Esophagus muscularis mucosa (tissue), 4 donors: ENCODE measurements at regions not wholly inside any gene's neighbourhood (a gene's known extent, or its start where the extent isn't known, plus 50 kb on each side); places are given as distances from the start of the nearest gene placed in this dataset.

Source experiments
- DNase-seq: peaks from one replicate; pipeline ENCODE4 v3.0.0-alpha.2; 2017; ENCODE audit errors: extremely low spot score
- H3K27ac ChIP-seq, 4 donors: fragments of 200-600 bp; sonication (generic); replicated peaks in 1 of 4; 1 replicate in 3 of 4; 2 replicates in 1 of 4; pipeline ENCODE4 v1.5.1; 2016 to 2019; ENCODE audit warnings: mild to moderate bottlenecking in 1 of 4
- H3K27me3 ChIP-seq, 4 donors: fragments of 200-600 bp; sonication (generic); one replicate each; pipeline versions ENCODE4 v1.5.1 to v1.6.0; 2016 to 2019
- H3K36me3 ChIP-seq, 4 donors: fragments of 200-600 bp; sonication (generic); one replicate each; pipeline ENCODE4 v1.5.1; 2016 to 2019
- H3K4me1 ChIP-seq, 4 donors: fragments of 200-600 bp; sonication (generic); one replicate each; pipeline ENCODE4 v1.5.1; 2016 to 2019
- H3K4me3 ChIP-seq, 4 donors: fragments of 200-600 bp; sonication (generic); 1 replicate in 2 of 4; 2 replicates in 2 of 4; pipeline ENCODE4 v1.5.1; 2016 to 2019; ENCODE audit warnings: mild to moderate bottlenecking in 4 of 4, moderate library complexity in 1 of 4
- H3K9me3 ChIP-seq, 4 donors: fragments of 200-600 bp; sonication (generic); 1 replicate in 3 of 4; 2 replicates in 1 of 4; pipeline ENCODE4 v1.5.1; 2016 to 2019
- EP300 ChIP-seq: sonication (generic); formaldehyde crosslinking; IDR thresholded peaks from one replicate; pipeline ENCODE4 v1.6.1; 2017; ENCODE audit warnings: antibody characterized with exemption
- POLR2A ChIP-seq: fragments of 450-650 bp; IDR thresholded peaks from one replicate; pipeline ENCODE4 v1.6.1; 2017; ENCODE audit warnings: antibody characterized with exemption, moderate library complexity, mild to moderate bottlenecking, low read depth
- POLR2AphosphoS5 ChIP-seq, 2 donors: sonication (generic); formaldehyde crosslinking; IDR thresholded peaks; one replicate each; pipeline ENCODE4 v1.6.1; 2017; ENCODE audit warnings: antibody characterized with exemption in 2 of 2
- WGBS: methylation state at CpG from one replicate; pipeline ENCODE4 v1.1.5; 2018; 5-methylcytosine and 5-hydroxymethylcytosine counted together
- intact Hi-C: fragments of 100-400 bp; cut with DNase I; formaldehyde crosslinking; loops from one replicate; pipeline ENCODE4 v1.15.1; 2023
- TF ChIP-seq, protein P1 (sequence below), 3 experiments: fragments of 200-600 bp in 2 of 3; fragments of 450-650 bp in 1 of 3; sonication (generic) in 2 of 3; IDR thresholded peaks; one replicate each; pipeline ENCODE4 v1.5.1; 2017 to 2019; ENCODE audit warnings: antibody characterized with exemption in 3 of 3, mild to moderate bottlenecking in 2 of 3, moderate library complexity in 1 of 3

DNA sequence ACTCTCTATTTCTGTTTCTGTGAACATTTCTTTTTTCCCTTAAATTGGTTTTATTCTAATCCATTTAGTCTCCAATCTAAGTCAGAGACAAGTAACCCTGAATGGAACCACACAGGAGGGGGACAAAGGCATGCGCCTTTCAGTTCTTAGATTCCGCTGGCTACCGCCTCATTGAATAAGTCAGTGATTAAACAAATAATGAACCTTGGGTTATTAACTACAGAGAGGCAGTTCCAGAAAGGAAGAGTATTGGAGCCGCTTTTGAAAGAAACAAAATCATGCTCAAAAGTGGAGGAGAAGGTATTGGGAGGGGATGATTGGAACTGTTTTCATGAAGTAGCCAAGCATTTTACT, 459.8 kb upstream of the DAB1 start:
- intact Hi-C loops = no loop called here
- H3K36me3 ChIP-seq = no peaks in the 10 kb centered on the region
- H3K27me3 ChIP-seq = no peaks in the 10 kb centered on the region
- no peak for DNase-seq
- 97% methylated on average over 4 of the region's 4 CpGs for WGBS
- TF ChIP-seq, protein P1, sequence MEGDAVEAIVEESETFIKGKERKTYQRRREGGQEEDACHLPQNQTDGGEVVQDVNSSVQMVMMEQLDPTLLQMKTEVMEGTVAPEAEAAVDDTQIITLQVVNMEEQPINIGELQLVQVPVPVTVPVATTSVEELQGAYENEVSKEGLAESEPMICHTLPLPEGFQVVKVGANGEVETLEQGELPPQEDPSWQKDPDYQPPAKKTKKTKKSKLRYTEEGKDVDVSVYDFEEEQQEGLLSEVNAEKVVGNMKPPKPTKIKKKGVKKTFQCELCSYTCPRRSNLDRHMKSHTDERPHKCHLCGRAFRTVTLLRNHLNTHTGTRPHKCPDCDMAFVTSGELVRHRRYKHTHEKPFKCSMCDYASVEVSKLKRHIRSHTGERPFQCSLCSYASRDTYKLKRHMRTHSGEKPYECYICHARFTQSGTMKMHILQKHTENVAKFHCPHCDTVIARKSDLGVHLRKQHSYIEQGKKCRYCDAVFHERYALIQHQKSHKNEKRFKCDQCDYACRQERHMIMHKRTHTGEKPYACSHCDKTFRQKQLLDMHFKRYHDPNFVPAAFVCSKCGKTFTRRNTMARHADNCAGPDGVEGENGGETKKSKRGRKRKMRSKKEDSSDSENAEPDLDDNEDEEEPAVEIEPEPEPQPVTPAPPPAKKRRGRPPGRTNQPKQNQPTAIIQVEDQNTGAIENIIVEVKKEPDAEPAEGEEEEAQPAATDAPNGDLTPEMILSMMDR (IDR thresholded peaks at IDR 0.05) = no peak
- no peak for TF ChIP-seq EP300
- no peak for TF ChIP-seq POLR2AphosphoS5 (IDR thresholded peaks at IDR 0.05)
- no peak for TF ChIP-seq POLR2A
- H3K4me1 ChIP-seq = no peaks in the 10 kb centered on the region
- H3K4me3 ChIP-seq = no peak overlapping the region
- H3K9me3 ChIP-seq = no peaks in the 10 kb centered on the region
- no peak overlapping the region for H3K27ac ChIP-seq

DNA sequence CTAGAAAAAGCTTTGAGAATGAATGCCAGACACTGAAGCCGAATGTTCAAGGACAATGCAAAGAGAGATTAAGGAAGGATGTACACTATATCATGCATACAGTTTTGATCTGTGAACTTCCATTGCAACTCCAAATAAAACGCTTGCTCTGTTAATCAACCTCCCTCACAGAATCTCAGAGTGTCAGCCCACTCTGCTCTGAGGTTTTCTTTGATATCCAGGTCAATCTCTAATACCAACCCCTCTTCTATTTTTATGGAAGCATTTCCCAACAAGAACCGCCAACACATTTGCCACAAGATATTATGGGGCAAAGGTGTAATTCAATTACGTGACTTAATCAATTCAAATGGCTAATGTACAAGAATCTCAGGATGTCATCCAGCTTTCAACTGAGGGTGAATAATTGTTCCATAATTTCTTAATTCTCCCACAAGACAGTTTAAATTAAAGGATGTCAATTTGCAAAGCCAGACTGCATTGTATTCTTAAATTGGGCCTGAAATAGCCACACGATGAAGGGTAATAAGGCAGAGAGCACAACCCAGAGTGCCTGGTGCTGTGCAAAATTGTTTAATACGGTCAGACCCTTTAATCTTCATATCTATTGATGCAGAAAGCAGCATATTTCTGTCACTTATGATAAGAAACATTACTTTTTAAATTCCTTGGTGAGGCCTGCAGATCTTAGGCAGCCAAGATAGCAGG, 459.2 kb upstream of the DAB1 start:
- no peaks in the 10 kb centered on the region for H3K36me3 ChIP-seq
- TF ChIP-seq, protein P1 (IDR thresholded peaks at IDR 0.05) = no peak
- TF ChIP-seq POLR2A (no peak), EP300 (no peak), POLR2AphosphoS5 (IDR thresholded peaks at IDR 0.05) (no peak)
- 90% methylated on average over 6 of the region's 6 CpGs for WGBS
- no peak for DNase-seq
- no peaks in the 10 kb centered on the region for H3K4me1 ChIP-seq
- no peaks in the 10 kb centered on the region for H3K27me3 ChIP-seq
- H3K4me3 ChIP-seq = no peak overlapping the region
- H3K9me3 ChIP-seq = no peaks in the 10 kb centered on the region
- intact Hi-C loops = no loop called here
- H3K27ac ChIP-seq = no peak overlapping the region

DNA sequence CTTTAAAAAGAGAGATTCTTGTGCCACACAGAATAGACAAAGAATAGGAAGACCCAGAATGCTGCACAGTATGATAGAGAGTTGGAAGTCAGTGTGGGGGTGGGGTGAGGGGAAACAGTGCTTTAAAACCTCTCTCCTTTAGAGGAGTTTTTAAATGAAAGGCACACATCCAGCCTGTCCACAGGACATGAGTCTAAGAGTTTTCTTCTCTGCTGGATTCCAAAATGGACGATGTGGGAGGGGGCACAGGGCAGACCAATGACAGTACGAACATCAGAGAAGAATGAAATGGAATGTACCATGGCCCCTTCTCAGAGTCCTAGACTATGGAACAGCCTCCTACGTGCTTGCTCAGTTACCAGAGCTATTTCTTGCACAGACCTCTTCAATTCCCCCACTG, 458.2 kb upstream of the DAB1 start:
- TF ChIP-seq POLR2AphosphoS5 (IDR thresholded peaks at IDR 0.05) (no peak), POLR2A (no peak), EP300 (no peak)
- TF ChIP-seq, protein P1 (IDR thresholded peaks at IDR 0.05) = no peak
- 81% methylated on average over 3 of the region's 3 CpGs for WGBS
- H3K27me3 ChIP-seq = no peaks in the 10 kb centered on the region
- no peak overlapping the region for H3K4me3 ChIP-seq
- H3K4me1 ChIP-seq = no peaks in the 10 kb centered on the region
- no peaks in the 10 kb centered on the region for H3K36me3 ChIP-seq
- H3K9me3 ChIP-seq = no peaks in the 10 kb centered on the region
- intact Hi-C loops = no loop called here
- DNase-seq = no peak
- H3K27ac ChIP-seq = no peak overlapping the region

DNA sequence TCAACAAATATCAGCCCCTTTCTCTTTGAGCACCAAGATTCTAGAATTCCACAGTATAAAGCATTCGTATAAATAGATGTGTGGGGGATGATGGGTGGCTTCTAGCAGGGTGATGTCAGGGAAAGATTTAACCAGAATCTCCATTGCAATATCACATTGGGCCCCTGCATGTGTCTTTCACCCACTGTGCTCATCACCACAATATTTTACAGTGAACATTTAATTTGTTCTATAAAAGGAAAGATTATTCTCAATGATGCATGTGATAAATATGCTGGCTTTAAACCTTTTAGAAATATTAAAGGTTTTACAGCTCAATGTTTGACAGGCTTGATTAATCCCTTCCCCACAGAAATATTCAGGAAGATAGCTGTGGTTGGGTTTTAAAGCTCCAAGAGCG, 457.8 kb upstream of the DAB1 start:
- no peak for DNase-seq

More for the DNA sequence above, 457.8 kb upstream of the DAB1 start:
- Histone ChIP-seq H3K27me3 (no peaks in the 10 kb centered on the region), H3K9me3 (no peaks in the 10 kb centered on the region), H3K36me3 (no peaks in the 10 kb centered on the region), H3K27ac (no peak overlapping the region), H3K4me3 (no peak overlapping the region), H3K4me1 (no peaks in the 10 kb centered on the region)
- intact Hi-C loops = no loop called here
- 76% methylated on average over 2 of the region's 2 CpGs for WGBS
- TF ChIP-seq POLR2AphosphoS5 (IDR thresholded peaks at IDR 0.05) = no peak
- no peak for TF ChIP-seq EP300
- TF ChIP-seq, protein P1 (IDR thresholded peaks at IDR 0.05) = no peak
- no peak for TF ChIP-seq POLR2A
